H9 (cell line): ENCODE measurements at regions not wholly inside any gene's neighbourhood (a gene's known extent, or its start where the extent isn't known, plus 50 kb on each side); places are given as distances from the start of the nearest gene placed in this dataset.

Source experiments
- DNase-seq: peaks from one replicate; pipeline ENCODE4 v3.0.0-alpha.2; 2017
- H2AFZ ChIP-seq: one replicate; pipeline ENCODE4 v1.6.1; 2013; ENCODE audit warnings: mild to moderate bottlenecking, low read length, control low read depth, moderate library complexity
- H2AK5ac ChIP-seq: 2 replicates; pipeline ENCODE4 v1.6.1; 2013; ENCODE audit warnings: low read length, control low read depth, mixed read lengths; ENCODE audit not compliant: insufficient read length
- H2BK120ac ChIP-seq: one replicate; pipeline ENCODE4 v1.6.1; 2013; ENCODE audit warnings: low read depth, mild to moderate bottlenecking, low read length, control low read depth, inconsistent platforms; ENCODE audit not compliant: poor library complexity, severe bottlenecking
- H2BK12ac ChIP-seq: 2 replicates; pipeline ENCODE4 v1.6.1; 2013; ENCODE audit warnings: low read length, control low read depth, mixed read lengths, low read depth; ENCODE audit not compliant: insufficient read length
- H2BK15ac ChIP-seq: 2 replicates; pipeline ENCODE4 v1.6.1; 2013; ENCODE audit warnings: low read depth, low read length, control low read depth
- H2BK20ac ChIP-seq: one replicate; pipeline ENCODE4 v1.6.1; 2013; ENCODE audit warnings: low read depth, mild to moderate bottlenecking, low read length, control low read depth, inconsistent platforms; ENCODE audit not compliant: poor library complexity, severe bottlenecking
- H2BK5ac ChIP-seq: 2 replicates; pipeline ENCODE4 v1.6.1; 2013; ENCODE audit warnings: low read length, control low read depth, mixed read lengths; ENCODE audit not compliant: insufficient read length
- H3K14ac ChIP-seq: 2 replicates; pipeline ENCODE4 v1.6.1; 2013; ENCODE audit warnings: low read length, control low read depth; ENCODE audit not compliant: insufficient read depth
- H3K18ac ChIP-seq: 2 replicates; pipeline ENCODE4 v1.6.1; 2013; ENCODE audit warnings: low read depth, mild to moderate bottlenecking, mixed read lengths, low read length, control low read depth; ENCODE audit not compliant: insufficient read length
- H3K23ac ChIP-seq: 2 replicates; pipeline ENCODE4 v1.6.1; 2013; ENCODE audit warnings: low read length, control low read depth, mixed read lengths, low read depth; ENCODE audit not compliant: insufficient read length
- H3K23me2 ChIP-seq: 2 replicates; pipeline ENCODE4 v1.6.1; 2013; ENCODE audit warnings: low read depth, mild to moderate bottlenecking, mixed read lengths, low read length, control low read depth; ENCODE audit not compliant: insufficient read length, poor library complexity, severe bottlenecking
- H3K27ac ChIP-seq: 2 replicates; pipeline ENCODE4 v1.5.1; 2013; ENCODE audit warnings: low read length, control low read depth, mixed read lengths, low read depth; ENCODE audit not compliant: insufficient read length
- H3K27me3 ChIP-seq: 2 replicates; pipeline ENCODE4 v1.6.1; 2013; ENCODE audit warnings: low read length, control low read depth, inconsistent platforms; ENCODE audit not compliant: insufficient read depth
- H3K4ac ChIP-seq: 2 replicates; pipeline ENCODE4 v1.6.1; 2013; ENCODE audit warnings: low read depth, mild to moderate bottlenecking, control low read depth, inconsistent platforms, low read length, moderate library complexity
- H3K4me1 ChIP-seq: 2 replicates; pipeline ENCODE4 v1.6.1; 2013; ENCODE audit warnings: low read length, control low read depth, inconsistent platforms; ENCODE audit not compliant: insufficient read depth
- H3K4me2 ChIP-seq: 2 replicates; pipeline ENCODE4 v1.6.1; 2013; ENCODE audit warnings: low read length, control low read depth, mixed read lengths; ENCODE audit not compliant: insufficient read length, insufficient read depth
- H3K56ac ChIP-seq: 2 replicates; pipeline ENCODE4 v1.6.1; 2013; ENCODE audit warnings: low read depth, mild to moderate bottlenecking, mixed read lengths, low read length, control low read depth; ENCODE audit not compliant: insufficient read length
- H3K79me1 ChIP-seq: 2 replicates; pipeline ENCODE4 v1.6.1; 2013; ENCODE audit warnings: low read depth, mild to moderate bottlenecking, moderate library complexity, low read length, control low read depth, inconsistent platforms; ENCODE audit not compliant: insufficient read depth, poor library complexity, severe bottlenecking
- H3K79me2 ChIP-seq: 2 replicates; pipeline ENCODE4 v1.6.1; 2013; ENCODE audit warnings: low read length, control low read depth, inconsistent platforms; ENCODE audit not compliant: insufficient read depth
- H3K9ac ChIP-seq: 2 replicates; pipeline ENCODE4 v1.6.1; 2013; ENCODE audit warnings: low read length, control low read depth, mixed read lengths; ENCODE audit not compliant: insufficient read length; ENCODE audit errors: extremely low read depth
- H3K9me3 ChIP-seq: one replicate; pipeline ENCODE4 v1.6.1; 2013; ENCODE audit warnings: low read depth, low read length, inconsistent platforms; ENCODE audit not compliant: control insufficient read depth
- H3T11ph ChIP-seq: one replicate; pipeline ENCODE4 v1.6.1; 2013; ENCODE audit warnings: mild to moderate bottlenecking, low read length, control low read depth, inconsistent platforms
- H4K20me1 ChIP-seq: one replicate; pipeline ENCODE4 v1.6.1; 2013; ENCODE audit not compliant: control insufficient read depth, insufficient read length, insufficient read depth
- H4K5ac ChIP-seq: 2 replicates; pipeline ENCODE4 v1.6.1; 2013; ENCODE audit warnings: low read depth, mild to moderate bottlenecking, mixed read lengths, low read length, control low read depth; ENCODE audit not compliant: insufficient read length
- H4K8ac ChIP-seq: replicated peaks from 2 replicates; pipeline ENCODE4 v1.6.1; 2013; ENCODE audit warnings: low read length, control low read depth, mixed read lengths, low read depth; ENCODE audit not compliant: insufficient read length
- H4K91ac ChIP-seq: 2 replicates; pipeline ENCODE4 v1.6.1; 2013; ENCODE audit warnings: low read depth, mild to moderate bottlenecking, moderate library complexity, mixed read lengths, low read length, control low read depth; ENCODE audit not compliant: insufficient read length
- H3K27ac Mint-ChIP-seq, 3 experiments: 2 replicates in 2 of 3; 3 replicates in 1 of 3; pipeline ENCODE4 v1.8.0; 2020 to 2021; ENCODE audit warnings: mixed read lengths in 3 of 3, mild to moderate bottlenecking in 1 of 3, moderate library complexity in 1 of 3
- H3K27me3 Mint-ChIP-seq: 2 replicates; pipeline ENCODE4 v1.8.0; 2021; ENCODE audit warnings: low read depth, mild to moderate bottlenecking, moderate library complexity, mixed read lengths
- H3K36me3 Mint-ChIP-seq, 3 experiments: 2 replicates in 2 of 3; 3 replicates in 1 of 3; pipeline ENCODE4 v1.8.0; 2020 to 2021; ENCODE audit warnings: low read depth in 3 of 3, mixed read lengths in 3 of 3; ENCODE audit not compliant: insufficient read depth in 1 of 3
- H3K4me1 Mint-ChIP-seq, 2 experiments: 2 replicates each; pipeline ENCODE4 v1.8.0; 2020; ENCODE audit warnings: mixed read lengths in 2 of 2
- H3K4me3 Mint-ChIP-seq, 2 experiments: 2 replicates in 1 of 2; 3 replicates in 1 of 2; pipeline ENCODE4 v1.8.0; 2020 to 2021; ENCODE audit warnings: mild to moderate bottlenecking in 2 of 2, mixed read lengths in 2 of 2, moderate library complexity in 1 of 2
- H3K9me3 Mint-ChIP-seq, 2 experiments: 2 replicates in 1 of 2; 3 replicates in 1 of 2; pipeline ENCODE4 v1.8.0; 2020; ENCODE audit warnings: mild to moderate bottlenecking in 2 of 2, mixed read lengths in 2 of 2, moderate library complexity in 1 of 2
- WGBS: extraction: QIAGEN DNeasy Blood & Tissue Kit; methylation state at CpG from one replicate; pipeline ENCODE4 v1.1.7; 2013; ENCODE audit warnings: missing lambda C conversion rate, low lambda C conversion rate, mixed read lengths; ENCODE audit not compliant: insufficient read length; ENCODE audit errors: extremely low coverage; 5-methylcytosine and 5-hydroxymethylcytosine counted together
- TF ChIP-seq, protein P1 (sequence below): fragments of 200-600 bp; sonication (generic); conservative IDR thresholded peaks from 3 replicates; pipeline ENCODE4 v1.8.0; 2021; ENCODE audit warnings: antibody characterized with exemption, mild to moderate bottlenecking

DNA sequence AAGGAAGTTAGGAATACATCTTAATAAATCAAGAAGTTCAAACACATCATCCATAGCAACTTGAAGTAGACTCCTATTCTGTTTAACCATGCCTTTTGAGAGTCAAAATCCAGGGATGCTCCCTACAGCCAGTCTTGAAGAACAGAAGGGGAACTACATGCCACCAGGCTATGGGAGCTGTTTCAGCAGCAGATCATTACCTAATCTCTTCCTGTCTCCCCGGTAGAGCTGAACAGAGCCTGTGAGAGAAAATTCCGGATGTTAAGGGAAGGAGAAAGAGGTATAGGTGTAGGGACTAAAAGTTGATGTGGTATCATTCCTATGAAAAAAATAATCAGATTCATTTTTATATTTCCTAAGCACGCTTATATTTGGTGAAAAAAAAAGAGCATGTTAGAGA is 352.2 kb downstream of the SPRY1 start:
- Histone ChIP-seq H3K14ac (no peak overlapping the region), H3K9ac (no peak overlapping the region), H4K20me1 (no peaks in the 10 kb centered on the region), H3K18ac (no peak overlapping the region), H3K27ac (no peak overlapping the region), H3K27me3 (no peaks in the 10 kb centered on the region), H3K23ac (no peak overlapping the region), H2BK20ac (no peak overlapping the region), H3K79me2 (no peaks in the 10 kb centered on the region), H4K8ac (no peak overlapping the region), H2BK15ac (no peak overlapping the region), H2AFZ (no peak overlapping the region), H2BK5ac (no peak overlapping the region), H4K91ac (no peak overlapping the region), H3K4me1 (peaks cover 7% of the 10 kb centered on the region; the same call in 1 of the 2 replicates), H3K9me3 (no peaks in the 10 kb centered on the region), H3K79me1 (no peaks in the 10 kb centered on the region), H2BK12ac (peak overlapping the region; percentile 79), H3K4me2 (no peak overlapping the region), H2BK120ac (no peak overlapping the region), H4K5ac (no peak overlapping the region), H3K56ac (no peak overlapping the region), H3K23me2 (no peaks in the 10 kb centered on the region), H3K4ac (no peak overlapping the region), H2AK5ac (no peak overlapping the region), H3T11ph (no peak overlapping the region)
- Mint-ChIP-seq H3K27me3 (no peaks in the 10 kb centered on the region), H3K36me3 (peaks cover 0 to 7% (median 0%) of the 10 kb centered on the region in 3 experiments; a peak in 2 of 7 replicates), H3K4me1 (peaks cover 33 to 36% of the 10 kb centered on the region in 2 experiments), H3K9me3 (peaks cover 0 to 2% of the 10 kb centered on the region in 2 experiments; a peak in 2 of 5 replicates), H3K27ac (peak overlapping the region in 1 of 3 experiments; percentile 44; a peak in 2 of 7 replicates), H3K4me3 (no peak overlapping the region)
- TF ChIP-seq, protein P1, sequence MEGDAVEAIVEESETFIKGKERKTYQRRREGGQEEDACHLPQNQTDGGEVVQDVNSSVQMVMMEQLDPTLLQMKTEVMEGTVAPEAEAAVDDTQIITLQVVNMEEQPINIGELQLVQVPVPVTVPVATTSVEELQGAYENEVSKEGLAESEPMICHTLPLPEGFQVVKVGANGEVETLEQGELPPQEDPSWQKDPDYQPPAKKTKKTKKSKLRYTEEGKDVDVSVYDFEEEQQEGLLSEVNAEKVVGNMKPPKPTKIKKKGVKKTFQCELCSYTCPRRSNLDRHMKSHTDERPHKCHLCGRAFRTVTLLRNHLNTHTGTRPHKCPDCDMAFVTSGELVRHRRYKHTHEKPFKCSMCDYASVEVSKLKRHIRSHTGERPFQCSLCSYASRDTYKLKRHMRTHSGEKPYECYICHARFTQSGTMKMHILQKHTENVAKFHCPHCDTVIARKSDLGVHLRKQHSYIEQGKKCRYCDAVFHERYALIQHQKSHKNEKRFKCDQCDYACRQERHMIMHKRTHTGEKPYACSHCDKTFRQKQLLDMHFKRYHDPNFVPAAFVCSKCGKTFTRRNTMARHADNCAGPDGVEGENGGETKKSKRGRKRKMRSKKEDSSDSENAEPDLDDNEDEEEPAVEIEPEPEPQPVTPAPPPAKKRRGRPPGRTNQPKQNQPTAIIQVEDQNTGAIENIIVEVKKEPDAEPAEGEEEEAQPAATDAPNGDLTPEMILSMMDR = no peak
- WGBS = no CpG with 5 or more reads among the region's 3 CpGs
- no peak for DNase-seq
